Amniotic stem cell (primary cell): ENCODE measurements at regions not wholly inside any gene's neighbourhood (a gene's known extent, or its start where the extent isn't known, plus 50 kb on each side); places are given as distances from the start of the nearest gene placed in this dataset.
"Not testable (repeated sequence)": the region's sequence is repeated elsewhere in the genome, so short reads cannot be mapped to it uniquely, and the experiment has no call there.

ENCODE experiments used
- DNase-seq: peaks from one replicate; lab custom pipeline; 2025; lab: John Stamatoyannopoulos, UW

GRCh38 chr11:98710026-98710425 is 310.7 kb upstream of the CNTN5 start:
- DNase-seq = no peak

GRCh38 chr11:98710986-98711385 is 309.8 kb upstream of the CNTN5 start:
- no peak for DNase-seq

- DNase-seq = no peak
These were observed 299.8 kb upstream of the CNTN5 start for GRCh38 chr11:98720951-98721350.

GRCh38 chr11:98725471-98725870 is 295.3 kb upstream of the CNTN5 start:
- DNase-seq = no peak

- no peak for DNase-seq
These were observed 292.3 kb upstream of the CNTN5 start for GRCh38 chr11:98728421-98728820.

- no peak for DNase-seq
These were observed 291.6 kb upstream of the CNTN5 start for GRCh38 chr11:98729118-98729517.

GRCh38 chr11:98732947-98733346 is 287.8 kb upstream of the CNTN5 start:
- DNase-seq = no peak

GRCh38 chr11:98733378-98733777 is 287.4 kb upstream of the CNTN5 start:
- DNase-seq = not testable (repeated sequence)

GRCh38 chr11:98734686-98735085 is 286.1 kb upstream of the CNTN5 start:
- DNase-seq = no peak

GRCh38 chr11:98736833-98737232 is 283.9 kb upstream of the CNTN5 start:
- no peak for DNase-seq

GRCh38 chr11:98740321-98740720 is 280.4 kb upstream of the CNTN5 start:
- DNase-seq = no peak

GRCh38 chr11:98763446-98763845 is 257.3 kb upstream of the CNTN5 start:
- not testable (repeated sequence) for DNase-seq

GRCh38 chr11:98766903-98767302 is 253.8 kb upstream of the CNTN5 start:
- no peak for DNase-seq

GRCh38 chr11:98770046-98770445 is 250.7 kb upstream of the CNTN5 start:
- DNase-seq = not testable (repeated sequence)

- DNase-seq = no peak
These were observed 249.0 kb upstream of the CNTN5 start for GRCh38 chr11:98771791-98772190.

GRCh38 chr11:98772893-98773292 is 247.9 kb upstream of the CNTN5 start:
- DNase-seq = no peak

- no peak for DNase-seq
These were observed 227.5 kb upstream of the CNTN5 start for GRCh38 chr11:98793276-98793675.

GRCh38 chr11:98798333-98798732 is 222.4 kb upstream of the CNTN5 start:
- DNase-seq = no peak

- no peak for DNase-seq
These were observed 220.1 kb upstream of the CNTN5 start for GRCh38 chr11:98800696-98801095.

- DNase-seq = no peak
These were observed 191.6 kb upstream of the CNTN5 start for GRCh38 chr11:98828986-98829708.

GRCh38 chr11:98829971-98830370 is 190.8 kb upstream of the CNTN5 start:
- no peak for DNase-seq

- DNase-seq = no peak
These were observed 186.0 kb upstream of the CNTN5 start for GRCh38 chr11:98834776-98835175.

- DNase-seq = no peak
These were observed 185.4 kb upstream of the CNTN5 start for GRCh38 chr11:98835335-98835734.

GRCh38 chr11:98836156-98836555 is 184.6 kb upstream of the CNTN5 start:
- no peak for DNase-seq
